Body of pancreas (tissue), 4 donors: ENCODE measurements at regions not wholly inside any gene's neighbourhood (a gene's known extent, or its start where the extent isn't known, plus 50 kb on each side); places are given as distances from the start of the nearest gene placed in this dataset.
"Not testable (repeated sequence)": the region's sequence is repeated elsewhere in the genome, so short reads cannot be mapped to it uniquely, and the experiment has no call there.

Source experiments
- ATAC-seq: fragments of 150-250 bp; one replicate; pipeline ENCODE4 v1.9.1; 2016
- DNase-seq, 4 donors: peaks; one replicate each; pipeline ENCODE4 v3.0.0-alpha.2; 2019
- H3K27ac ChIP-seq, 4 donors: fragments of 200-600 bp; sonication (generic); 1 replicate in 3 of 4; 2 replicates in 1 of 4; pipeline versions ENCODE4 v1.5.1 to v1.6.1; 2016 to 2019; ENCODE audit warnings: mild to moderate bottlenecking in 1 of 4, mixed read lengths in 1 of 4, moderate library complexity in 1 of 4
- H3K27me3 ChIP-seq, 2 donors: fragments of 200-600 bp; sonication (generic); one replicate each; pipeline ENCODE4 v1.6.0; 2016; ENCODE audit warnings: mild to moderate bottlenecking in 1 of 2
- H3K36me3 ChIP-seq, 2 donors: fragments of 200-600 bp; sonication (generic); replicated peaks in 1 of 2; 2 replicates each; pipeline ENCODE4 v1.5.1; 2016; ENCODE audit warnings: low read depth in 2 of 2; ENCODE audit not compliant: insufficient read depth in 1 of 2
- H3K4me1 ChIP-seq: fragments of 200-600 bp; sonication (generic); one replicate; pipeline ENCODE4 v1.6.0; 2016
- H3K4me3 ChIP-seq, 2 donors: fragments of 200-600 bp; sonication (generic); 1 replicate in 1 of 2; 2 replicates in 1 of 2; pipeline ENCODE4 v1.5.1; 2016 to 2019
- H3K9me3 ChIP-seq, 3 donors: fragments of 200-600 bp; sonication (generic); 1 replicate in 2 of 3; 2 replicates in 1 of 3; pipeline ENCODE4 v1.5.1; 2016
- POLR2A ChIP-seq, 3 donors: fragments of 450-650 bp; IDR thresholded peaks; one replicate each; pipeline ENCODE4 v1.6.1; 2016; ENCODE audit warnings: antibody characterized with exemption in 3 of 3, mild to moderate bottlenecking in 2 of 3
- WGBS, 2 donors: methylation state at CpG; one replicate each; pipeline ENCODE4 v1.1.5; 2017; 5-methylcytosine and 5-hydroxymethylcytosine counted together
- intact Hi-C: fragments of 100-400 bp; cut with DNase I; formaldehyde crosslinking; loops from one replicate; pipeline ENCODE4 v1.15.1; 2023
- TF ChIP-seq, protein P1 (sequence below), 7 experiments: fragments of 450-650 bp in 4 of 7; fragments of 200-600 bp in 3 of 7; sonication (generic) in 3 of 7; IDR thresholded peaks; one replicate each; pipeline ENCODE4 v1.5.1; 2016 to 2019; ENCODE audit warnings: antibody characterized with exemption in 7 of 7

DNA sequence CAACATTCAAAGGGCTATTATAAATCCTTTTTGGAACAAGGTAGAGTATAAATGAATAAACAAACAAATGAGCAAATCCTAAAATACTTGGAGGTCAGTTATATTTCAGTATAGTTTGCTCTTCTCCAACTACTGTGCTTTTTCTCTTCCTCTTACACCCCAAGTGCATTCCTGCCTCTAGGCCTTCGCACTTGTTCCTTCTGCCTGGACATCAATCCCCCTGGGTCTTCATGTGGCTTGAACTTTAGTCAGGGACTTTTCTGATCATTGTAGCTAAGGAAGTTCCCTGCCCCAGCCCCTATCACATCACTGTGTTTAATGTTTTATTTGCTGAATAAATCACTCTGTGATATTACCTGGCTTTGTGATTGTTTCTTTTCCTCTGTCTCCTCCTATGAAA lies 418.2 kb upstream of the HNRNPA3 start:
- ATAC-seq: no peak
- 67 to 78% methylated on average over 1 of the region's 1 CpG for WGBS, 2 donors
- intact Hi-C loops: no loop called here

DNA sequence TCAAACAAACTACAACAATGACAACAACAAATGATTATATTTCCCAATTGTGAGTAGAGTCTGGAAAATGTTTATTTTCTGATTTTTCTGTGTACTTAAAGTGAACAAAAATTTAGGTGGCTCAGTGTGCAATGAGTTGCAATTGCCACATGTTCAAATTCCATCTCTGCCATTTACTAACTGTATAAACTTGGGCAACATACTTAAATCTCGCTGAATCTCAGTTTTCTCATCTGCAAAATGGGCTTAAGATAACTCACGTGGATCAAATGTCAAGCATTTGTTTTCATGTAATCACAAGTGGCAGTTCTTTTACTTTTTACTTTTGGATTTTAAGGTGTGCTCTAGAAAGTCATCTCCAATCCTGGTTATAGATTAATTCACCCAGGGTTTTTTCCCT lies 416.8 kb upstream of the HNRNPA3 start:
- Histone ChIP-seq H3K9me3 (no peaks in the 10 kb centered on the region), H3K27me3 (no peaks in the 10 kb centered on the region), H3K4me3 (no peak overlapping the region), H3K4me1 (peaks cover 4% of the 10 kb centered on the region), H3K27ac (no peak overlapping the region), H3K36me3 (no peaks in the 10 kb centered on the region)
- intact Hi-C loops: no loop called here
- 58 to 63% methylated on average over 2 of the region's 2 CpGs for WGBS, 2 donors
- ATAC-seq (no peak), DNase-seq (no peak)
- TF ChIP-seq POLR2A (IDR thresholded peaks at IDR 0.05): no peak
- TF ChIP-seq, protein P1, sequence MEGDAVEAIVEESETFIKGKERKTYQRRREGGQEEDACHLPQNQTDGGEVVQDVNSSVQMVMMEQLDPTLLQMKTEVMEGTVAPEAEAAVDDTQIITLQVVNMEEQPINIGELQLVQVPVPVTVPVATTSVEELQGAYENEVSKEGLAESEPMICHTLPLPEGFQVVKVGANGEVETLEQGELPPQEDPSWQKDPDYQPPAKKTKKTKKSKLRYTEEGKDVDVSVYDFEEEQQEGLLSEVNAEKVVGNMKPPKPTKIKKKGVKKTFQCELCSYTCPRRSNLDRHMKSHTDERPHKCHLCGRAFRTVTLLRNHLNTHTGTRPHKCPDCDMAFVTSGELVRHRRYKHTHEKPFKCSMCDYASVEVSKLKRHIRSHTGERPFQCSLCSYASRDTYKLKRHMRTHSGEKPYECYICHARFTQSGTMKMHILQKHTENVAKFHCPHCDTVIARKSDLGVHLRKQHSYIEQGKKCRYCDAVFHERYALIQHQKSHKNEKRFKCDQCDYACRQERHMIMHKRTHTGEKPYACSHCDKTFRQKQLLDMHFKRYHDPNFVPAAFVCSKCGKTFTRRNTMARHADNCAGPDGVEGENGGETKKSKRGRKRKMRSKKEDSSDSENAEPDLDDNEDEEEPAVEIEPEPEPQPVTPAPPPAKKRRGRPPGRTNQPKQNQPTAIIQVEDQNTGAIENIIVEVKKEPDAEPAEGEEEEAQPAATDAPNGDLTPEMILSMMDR (IDR thresholded peaks at IDR 0.05): no peak

More for the DNA sequence above, 418.2 kb upstream of the HNRNPA3 start:
- H3K9me3 ChIP-seq: no peaks in the 10 kb centered on the region
- no peak for TF ChIP-seq POLR2A (IDR thresholded peaks at IDR 0.05)
- TF ChIP-seq, protein P1 (IDR thresholded peaks at IDR 0.05): no peak
- peaks cover 4% of the 10 kb centered on the region for H3K4me1 ChIP-seq
- H3K4me3 ChIP-seq: no peak overlapping the region
- no peak for DNase-seq
- H3K36me3 ChIP-seq: no peaks in the 10 kb centered on the region
- no peak overlapping the region for H3K27ac ChIP-seq
- no peaks in the 10 kb centered on the region for H3K27me3 ChIP-seq

GRCh38 chr2:176796677-176797076 lies 415.9 kb upstream of the HNRNPA3 start:
- H3K4me1 ChIP-seq, H3K9me3 ChIP-seq, H3K27ac ChIP-seq, H3K36me3 ChIP-seq, H3K27me3 ChIP-seq, ATAC-seq, H3K4me3 ChIP-seq, intact Hi-C loops, DNase-seq: not testable (repeated sequence)
- 74 to 84% methylated on average over 12 of the region's 13 CpGs for WGBS, 2 donors

DNA sequence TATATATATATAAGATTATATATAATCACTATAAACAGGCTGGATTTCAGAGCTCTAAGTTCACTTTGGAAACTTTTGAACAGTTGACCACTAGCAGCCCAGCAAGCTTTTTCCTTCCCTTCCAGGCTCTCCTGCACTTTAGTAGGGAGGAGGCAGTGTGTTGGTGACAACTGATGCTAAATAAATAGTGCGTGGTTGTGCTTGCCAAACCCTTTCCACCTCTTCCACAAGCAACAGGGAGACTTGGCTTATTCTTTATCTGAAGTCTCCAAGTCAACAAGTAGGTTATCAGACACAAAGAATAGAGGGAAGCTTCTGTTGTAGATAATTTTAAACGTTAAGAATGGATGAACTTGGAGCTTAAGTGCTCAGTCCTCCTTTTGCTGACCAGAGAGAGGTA lies 408.2 kb upstream of the HNRNPA3 start:
- H3K27ac ChIP-seq: no peak overlapping the region
- no peak for DNase-seq
- 19 to 20% methylated on average over 2 of the region's 2 CpGs for WGBS, 2 donors
- H3K4me1 ChIP-seq: no peaks in the 10 kb centered on the region
- TF ChIP-seq, protein P1 (IDR thresholded peaks at IDR 0.05): no peak
- TF ChIP-seq POLR2A (IDR thresholded peaks at IDR 0.05): no peak
- no peaks in the 10 kb centered on the region for H3K9me3 ChIP-seq
- ATAC-seq: no peak
- H3K36me3 ChIP-seq: no peaks in the 10 kb centered on the region
- intact Hi-C loops: no loop called here
- no peak overlapping the region for H3K4me3 ChIP-seq
- no peaks in the 10 kb centered on the region for H3K27me3 ChIP-seq

DNA sequence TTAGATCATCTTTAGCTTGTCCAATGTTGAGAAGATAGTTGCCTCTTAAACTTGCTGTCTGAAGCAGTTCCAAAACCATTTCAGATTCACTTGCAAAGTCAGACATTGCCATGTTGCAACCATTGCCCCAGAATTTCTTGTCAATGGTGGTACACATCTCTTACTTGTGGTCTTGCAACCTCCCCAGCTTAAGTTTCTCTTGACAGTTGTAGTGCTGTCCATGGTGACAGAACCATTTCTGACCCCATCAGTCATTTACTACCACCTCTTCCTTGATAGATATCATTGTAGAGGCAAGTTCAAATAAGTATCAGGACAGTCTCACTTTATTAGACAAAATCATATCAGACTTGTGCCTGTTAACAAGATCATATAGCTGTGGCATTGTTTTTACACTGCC lies 407.2 kb upstream of the HNRNPA3 start:
- no peak overlapping the region for H3K4me3 ChIP-seq
- intact Hi-C loops: no loop called here

More for the DNA sequence above, 407.2 kb upstream of the HNRNPA3 start:
- ATAC-seq (no peak), DNase-seq (no peak)
- no peak for TF ChIP-seq POLR2A (IDR thresholded peaks at IDR 0.05)
- TF ChIP-seq, protein P1 (IDR thresholded peaks at IDR 0.05): no peak
- H3K27ac ChIP-seq: no peak overlapping the region
- H3K36me3 ChIP-seq: no peaks in the 10 kb centered on the region
- no peaks in the 10 kb centered on the region for H3K4me1 ChIP-seq
- H3K9me3 ChIP-seq: no peaks in the 10 kb centered on the region
- H3K27me3 ChIP-seq: no peaks in the 10 kb centered on the region
